ENCODE measurements at regions not wholly inside any gene's neighbourhood (a gene's known extent, or its start where the extent isn't known, plus 50 kb on each side); places are given as distances from the start of the nearest gene placed in this dataset.

- H3K9me3 ChIP-seq (ENCODE audit: low read length), result no peaks in the 10 kb centered on the region
- H3K4me2 ChIP-seq (ENCODE audit: low read length), result no peak overlapping the region
- no peaks in the 10 kb centered on the region for H3K79me2 ChIP-seq (replicated peaks; ENCODE audit: insufficient read depth, low read length)
- H4K20me1 ChIP-seq (ENCODE audit: insufficient read depth), result no peaks in the 10 kb centered on the region
- no peak overlapping the region for H2AFZ ChIP-seq (ENCODE audit: low read depth, low read length)
- no peaks in the 10 kb centered on the region for H3K27me3 ChIP-seq (ENCODE audit: insufficient read depth, low read depth, low read length)
- no peaks in the 10 kb centered on the region for H3F3A ChIP-seq (ENCODE audit: insufficient read depth, low read length, poor library complexity, severe bottlenecking)
- TF ChIP-seq RAD21 (conservative IDR thresholded peaks at IDR 0.05), result no peak
- no peak for TF ChIP-seq CTCF (IDR thresholded peaks at IDR 0.05; ENCODE audit: poor library complexity, severe bottlenecking)
- no peak for TF ChIP-seq REST (IDR thresholded peaks at IDR 0.05; ENCODE audit: borderline replicate concordance)
- TF ChIP-seq MXI1 (conservative IDR thresholded peaks at IDR 0.05; ENCODE audit: poor library complexity, severe bottlenecking), result no peak
- no peak for TF ChIP-seq POLR2AphosphoS5 (IDR thresholded peaks at IDR 0.05)
- no peak for TF ChIP-seq EP300 (conservative IDR thresholded peaks at IDR 0.05; ENCODE audit: poor library complexity, severe bottlenecking)
- TF ChIP-seq EZH2 (IDR thresholded peaks at IDR 0.05; ENCODE audit: borderline replicate concordance, insufficient read depth, low read length, poor library complexity, severe bottlenecking), result no peak
- TF ChIP-seq TAF1 (IDR thresholded peaks at IDR 0.05; ENCODE audit: low read depth), result no peak
- TF ChIP-seq SMC3 (conservative IDR thresholded peaks at IDR 0.05; ENCODE audit: poor library complexity), result no peak
- H3K36me3 ChIP-seq (ENCODE audit: insufficient read depth, low read length), result no peaks in the 10 kb centered on the region
- H3K9ac ChIP-seq (ENCODE audit: low read length), result no peak overlapping the region
- no peak overlapping the region for H3K27ac ChIP-seq (ENCODE audit: low read length)
- H3K9me2 ChIP-seq (ENCODE audit: insufficient read depth, low read length), result no peaks in the 10 kb centered on the region
- no peak overlapping the region for H3K4me3 ChIP-seq (ENCODE audit: low read length)
These were observed 254.9 kb upstream of the ARRDC3 start for GRCh38 chr5:91638010-91638409.

- Histone ChIP-seq H4K20me1 (ENCODE audit: insufficient read depth) (no peaks in the 10 kb centered on the region), H3K9me2 (ENCODE audit: insufficient read depth, low read length) (no peaks in the 10 kb centered on the region), H3K9me3 (ENCODE audit: low read length) (no peaks in the 10 kb centered on the region), H2AFZ (ENCODE audit: low read depth, low read length) (no peak overlapping the region), H3K36me3 (ENCODE audit: insufficient read depth, low read length) (no peaks in the 10 kb centered on the region), H3K4me3 (ENCODE audit: low read length) (no peak overlapping the region), H3F3A (ENCODE audit: insufficient read depth, low read length, poor library complexity, severe bottlenecking) (no peaks in the 10 kb centered on the region), H3K9ac (ENCODE audit: low read length) (no peak overlapping the region), H3K27ac (ENCODE audit: low read length) (no peak overlapping the region), H3K27me3 (ENCODE audit: insufficient read depth, low read depth, low read length) (no peaks in the 10 kb centered on the region), H3K79me2 (replicated peaks; ENCODE audit: insufficient read depth, low read length) (no peaks in the 10 kb centered on the region), H3K4me2 (ENCODE audit: low read length) (no peak overlapping the region)
- TF ChIP-seq POLR2AphosphoS5 (IDR thresholded peaks at IDR 0.05) (no peak), REST (IDR thresholded peaks at IDR 0.05; ENCODE audit: borderline replicate concordance) (no peak), MXI1 (conservative IDR thresholded peaks at IDR 0.05; ENCODE audit: poor library complexity, severe bottlenecking) (no peak), RAD21 (conservative IDR thresholded peaks at IDR 0.05) (no peak), CTCF (IDR thresholded peaks at IDR 0.05; ENCODE audit: poor library complexity, severe bottlenecking) (no peak), EZH2 (IDR thresholded peaks at IDR 0.05; ENCODE audit: borderline replicate concordance, insufficient read depth, low read length, poor library complexity, severe bottlenecking) (no peak), EP300 (conservative IDR thresholded peaks at IDR 0.05; ENCODE audit: poor library complexity, severe bottlenecking) (no peak), TAF1 (IDR thresholded peaks at IDR 0.05; ENCODE audit: low read depth) (no peak), SMC3 (conservative IDR thresholded peaks at IDR 0.05; ENCODE audit: poor library complexity) (no peak)
These were observed 253.0 kb upstream of the ARRDC3 start for GRCh38 chr5:91635950-91636734.
